GM23248 (cell line): ENCODE measurements at regions not wholly inside any gene's neighbourhood (a gene's known extent, or its start where the extent isn't known, plus 50 kb on each side); places are given as distances from the start of the nearest gene placed in this dataset.

Experiments
- EZH2 ChIP-seq: fragments of 200-600 bp; sonication (generic); IDR thresholded peaks from 2 replicates; pipeline ENCODE4 v1.6.1; 2018; ENCODE audit warnings: antibody characterized with exemption, mild to moderate bottlenecking; ENCODE audit not compliant: insufficient read depth, poor library complexity, severe bottlenecking
- EZH2phosphoT487 ChIP-seq: fragments of 200-600 bp; sonication (generic); IDR thresholded peaks from 2 replicates; pipeline ENCODE4 v1.6.1; 2018; ENCODE audit warnings: antibody characterized with exemption, moderate library complexity, mild to moderate bottlenecking, low read depth; ENCODE audit not compliant: insufficient read depth

GRCh38 chr3:89740881-89741177 is 633.4 kb downstream of the EPHA3 start:
- TF ChIP-seq EZH2 (no peak), EZH2phosphoT487 (no peak)
